Esophagus muscularis mucosa (tissue), 4 donors: ENCODE measurements at regions not wholly inside any gene's neighbourhood (a gene's known extent, or its start where the extent isn't known, plus 50 kb on each side); places are given as distances from the start of the nearest gene placed in this dataset.

Experiments used
- EP300 ChIP-seq: sonication (generic); formaldehyde crosslinking; IDR thresholded peaks from one replicate; pipeline ENCODE4 v1.6.1; 2017; ENCODE audit warnings: antibody characterized with exemption
- POLR2A ChIP-seq: fragments of 450-650 bp; IDR thresholded peaks from one replicate; pipeline ENCODE4 v1.6.1; 2017; ENCODE audit warnings: antibody characterized with exemption, moderate library complexity, mild to moderate bottlenecking, low read depth
- TF ChIP-seq, protein P1 (sequence below), 3 experiments: fragments of 200-600 bp in 2 of 3; fragments of 450-650 bp in 1 of 3; sonication (generic) in 2 of 3; IDR thresholded peaks; one replicate each; pipeline ENCODE4 v1.5.1; 2017 to 2019; ENCODE audit warnings: antibody characterized with exemption in 3 of 3, mild to moderate bottlenecking in 2 of 3, moderate library complexity in 1 of 3

DNA sequence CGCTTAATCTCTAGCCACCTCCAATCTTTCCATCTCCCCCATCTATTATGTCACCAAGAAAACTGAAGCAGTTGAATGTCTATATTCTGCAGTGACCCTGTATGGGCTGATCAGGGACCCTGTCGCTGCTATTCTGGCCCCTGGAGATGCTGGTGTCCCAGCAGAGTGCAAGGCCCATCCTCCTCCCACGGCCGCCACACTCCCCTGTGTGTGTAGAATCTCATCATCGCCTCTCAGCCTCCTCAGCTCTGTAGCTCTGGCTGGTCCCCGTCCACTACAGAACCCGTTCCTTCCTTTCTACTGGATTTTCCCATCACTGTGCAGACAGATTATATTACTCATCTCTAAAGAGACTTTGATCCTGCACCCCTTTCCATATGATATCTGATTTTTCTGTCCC is 235.8 kb upstream of the PFKP start:
- TF ChIP-seq, protein P1, sequence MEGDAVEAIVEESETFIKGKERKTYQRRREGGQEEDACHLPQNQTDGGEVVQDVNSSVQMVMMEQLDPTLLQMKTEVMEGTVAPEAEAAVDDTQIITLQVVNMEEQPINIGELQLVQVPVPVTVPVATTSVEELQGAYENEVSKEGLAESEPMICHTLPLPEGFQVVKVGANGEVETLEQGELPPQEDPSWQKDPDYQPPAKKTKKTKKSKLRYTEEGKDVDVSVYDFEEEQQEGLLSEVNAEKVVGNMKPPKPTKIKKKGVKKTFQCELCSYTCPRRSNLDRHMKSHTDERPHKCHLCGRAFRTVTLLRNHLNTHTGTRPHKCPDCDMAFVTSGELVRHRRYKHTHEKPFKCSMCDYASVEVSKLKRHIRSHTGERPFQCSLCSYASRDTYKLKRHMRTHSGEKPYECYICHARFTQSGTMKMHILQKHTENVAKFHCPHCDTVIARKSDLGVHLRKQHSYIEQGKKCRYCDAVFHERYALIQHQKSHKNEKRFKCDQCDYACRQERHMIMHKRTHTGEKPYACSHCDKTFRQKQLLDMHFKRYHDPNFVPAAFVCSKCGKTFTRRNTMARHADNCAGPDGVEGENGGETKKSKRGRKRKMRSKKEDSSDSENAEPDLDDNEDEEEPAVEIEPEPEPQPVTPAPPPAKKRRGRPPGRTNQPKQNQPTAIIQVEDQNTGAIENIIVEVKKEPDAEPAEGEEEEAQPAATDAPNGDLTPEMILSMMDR (IDR thresholded peaks at IDR 0.05), result no peak
- no peak for TF ChIP-seq POLR2A
- TF ChIP-seq EP300, result no peak
